Mucosa of gallbladder (tissue), 1 donor: ENCODE measurements at regions not wholly inside any gene's neighbourhood (a gene's known extent, or its start where the extent isn't known, plus 50 kb on each side); places are given as distances from the start of the nearest gene placed in this dataset.
"Not testable (repeated sequence)": the region's sequence is repeated elsewhere in the genome, so short reads cannot be mapped to it uniquely, and the experiment has no call there.

Experiments
- DNase-seq: peaks from one replicate; pipeline ENCODE4 v3.0.0-alpha.2; 2020; ENCODE audit warnings: low spot score
- donor health status: DM: no; HTN: no; CAD: no.

DNA sequence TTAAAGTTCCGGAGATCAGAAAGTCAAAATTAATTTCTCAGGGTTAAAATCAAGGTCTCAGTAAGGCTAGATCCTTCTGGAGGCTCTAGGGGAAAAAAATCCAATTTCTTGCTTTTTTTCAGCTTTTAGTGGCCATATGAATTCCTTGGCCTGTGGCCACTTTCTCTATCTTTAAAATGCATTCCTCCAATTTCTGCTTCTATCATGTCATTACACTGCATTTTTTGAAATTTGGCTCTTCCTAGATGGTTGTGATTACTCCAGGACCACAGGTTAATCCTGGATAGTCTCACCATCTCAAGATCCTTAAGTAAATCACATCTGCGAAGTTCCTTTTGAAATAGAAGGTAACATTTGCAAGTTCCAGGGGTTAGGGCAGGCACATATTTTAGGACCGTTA, 1294.9 kb upstream of the CITED2 start:
- DNase-seq, result no peak

DNA sequence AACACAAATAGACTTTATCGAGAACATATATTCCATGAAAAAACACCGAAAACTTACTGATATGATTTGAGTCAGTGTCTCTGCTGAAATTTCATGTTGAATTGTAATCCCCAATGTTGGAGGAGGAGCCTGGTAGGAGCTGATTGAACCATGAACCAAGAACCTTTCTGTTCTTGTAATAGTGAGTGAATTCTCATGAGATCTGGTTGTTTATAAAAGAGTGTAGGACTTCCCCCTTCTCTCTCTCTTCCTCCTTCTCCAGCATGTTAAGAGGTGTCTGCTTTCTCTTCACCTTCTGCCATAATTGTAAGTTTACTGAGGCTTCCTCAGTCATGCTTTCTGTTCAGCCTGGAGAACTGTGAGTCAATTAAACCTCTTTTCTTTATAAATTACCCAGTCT, 1289.3 kb upstream of the CITED2 start:
- DNase-seq, result no peak

DNA sequence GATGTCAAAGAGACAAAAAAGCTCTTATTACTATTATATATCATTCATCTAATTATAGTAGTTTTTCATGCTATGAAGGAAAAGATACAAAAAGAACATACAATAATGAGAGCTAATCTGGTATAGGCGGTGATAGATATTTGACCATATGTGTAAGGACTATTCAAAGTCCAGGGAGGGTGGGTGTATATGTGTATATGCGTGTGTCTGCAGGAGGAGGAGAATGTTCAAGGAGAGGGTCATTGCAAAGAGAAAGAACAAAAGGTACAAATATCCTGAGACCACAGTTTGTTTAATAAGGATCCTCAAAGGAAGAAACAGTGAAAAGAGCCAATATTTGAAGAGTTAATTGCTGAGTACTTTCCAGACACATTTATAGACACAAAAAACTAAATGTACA, 1288.6 kb upstream of the CITED2 start:
- DNase-seq, result no peak

DNA sequence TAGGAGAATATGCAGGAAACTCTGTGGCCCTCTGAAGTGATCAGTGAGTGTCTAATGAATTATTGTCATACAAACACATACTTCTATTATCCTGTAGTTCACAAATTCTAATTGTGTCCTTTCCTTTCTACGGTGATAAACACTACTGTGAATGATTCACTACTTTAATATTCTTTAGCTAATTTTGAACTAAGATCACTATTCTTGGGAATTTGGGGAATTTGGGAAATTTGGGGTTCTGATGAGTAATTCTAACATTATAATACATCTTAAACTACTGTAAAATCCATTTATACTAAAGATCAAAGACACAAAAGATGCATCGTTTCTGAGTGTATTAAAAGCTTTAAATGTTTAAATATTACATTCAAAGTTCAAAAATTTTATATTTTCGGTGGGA, 1287.2 kb upstream of the CITED2 start:
- no peak for DNase-seq

DNA sequence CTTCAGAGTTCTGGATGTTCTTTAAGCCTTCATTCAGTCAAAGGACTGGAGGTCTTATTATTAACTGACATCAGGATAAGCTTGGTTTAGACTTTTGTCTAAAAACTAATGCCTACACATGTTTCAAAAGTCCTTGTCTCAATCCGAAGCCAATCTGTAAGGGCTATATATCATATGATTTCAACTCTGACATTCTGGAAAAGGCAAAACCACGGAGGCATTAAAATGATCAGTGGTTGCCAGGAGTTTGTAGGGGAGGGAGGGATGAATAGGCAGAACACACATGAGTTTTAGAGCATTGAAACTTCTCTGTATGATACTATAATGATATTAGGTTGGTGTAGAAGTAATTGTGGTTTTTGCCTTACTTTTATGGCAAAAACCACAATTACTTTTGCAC, 1285.8 kb upstream of the CITED2 start:
- no peak for DNase-seq

DNA sequence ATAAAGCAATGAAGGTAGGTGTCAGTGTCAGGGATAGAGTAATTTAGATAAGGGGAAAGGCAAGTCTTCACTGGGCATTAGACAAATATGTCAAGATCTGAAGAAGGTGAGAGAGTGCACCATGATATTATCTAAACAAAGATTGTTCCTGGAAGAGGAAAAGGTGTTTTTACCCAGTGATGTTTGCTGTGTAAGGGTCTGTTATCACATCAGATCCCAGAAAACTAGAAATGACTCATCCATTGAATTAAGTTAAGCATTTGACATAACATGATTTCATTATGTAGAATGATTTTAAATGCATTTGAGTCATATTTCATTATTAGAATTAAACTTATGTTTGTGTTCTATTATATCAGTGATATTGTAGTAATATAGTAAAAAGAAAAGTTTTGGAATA, 1279.5 kb upstream of the CITED2 start:
- DNase-seq, result no peak

DNA sequence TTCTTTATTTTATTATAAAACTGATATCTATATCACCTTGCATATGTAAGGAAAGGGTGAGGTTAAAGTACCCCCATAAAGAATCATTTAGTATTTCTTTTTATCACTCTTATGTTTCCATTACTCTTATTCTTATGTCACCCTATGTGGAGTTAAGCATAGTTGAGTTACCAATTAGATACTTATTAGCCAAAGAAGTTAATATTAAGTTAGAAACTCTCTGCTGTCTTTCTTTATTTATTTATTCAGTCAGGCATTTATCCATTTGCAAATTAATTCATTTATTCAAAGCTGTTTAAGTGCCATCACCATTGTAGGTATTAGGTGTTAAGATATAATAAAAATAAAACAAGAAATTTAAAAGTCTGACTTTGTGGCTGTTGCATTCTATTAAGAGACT, 1279.1 kb upstream of the CITED2 start:
- DNase-seq, result no peak

DNA sequence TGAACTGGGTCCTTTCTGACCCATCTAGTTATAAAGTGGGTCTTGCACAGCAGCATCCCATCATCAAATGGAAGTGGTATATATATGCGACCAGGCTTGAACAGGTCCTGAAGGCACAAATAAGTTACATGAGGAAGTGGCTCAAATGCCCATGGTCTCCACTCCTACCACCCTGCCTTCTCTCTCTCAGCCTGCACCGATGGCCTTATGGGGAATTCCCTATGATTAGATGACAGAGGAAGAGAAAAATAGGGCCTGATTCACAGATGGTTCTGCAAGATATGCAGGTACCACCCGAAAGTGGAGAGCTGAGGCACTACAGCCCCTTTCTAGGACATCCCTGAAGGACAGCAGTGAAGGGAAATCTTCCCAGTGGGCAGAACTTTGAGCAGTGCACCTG, 1275.1 kb upstream of the CITED2 start:
- DNase-seq, result not testable (repeated sequence)

DNA sequence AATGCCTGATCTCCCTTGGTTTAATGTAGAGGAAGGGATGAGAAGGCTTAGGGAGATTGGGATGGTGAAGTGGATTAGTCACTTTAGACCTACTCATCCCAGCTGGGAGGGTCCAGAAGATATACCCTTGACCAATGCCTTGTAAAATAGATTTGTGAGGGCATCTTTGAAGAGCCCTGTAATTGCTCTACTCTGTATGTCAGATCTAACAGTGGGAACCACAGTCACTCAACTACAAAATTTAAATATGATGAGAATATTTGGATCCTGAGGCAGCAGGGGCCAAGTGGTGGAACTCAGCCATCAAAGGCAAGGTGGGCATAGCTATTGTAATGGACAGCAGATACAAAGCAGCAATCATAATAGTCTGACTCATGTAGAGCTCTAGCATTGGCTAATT, 1272.9 kb upstream of the CITED2 start:
- not testable (repeated sequence) for DNase-seq

DNA sequence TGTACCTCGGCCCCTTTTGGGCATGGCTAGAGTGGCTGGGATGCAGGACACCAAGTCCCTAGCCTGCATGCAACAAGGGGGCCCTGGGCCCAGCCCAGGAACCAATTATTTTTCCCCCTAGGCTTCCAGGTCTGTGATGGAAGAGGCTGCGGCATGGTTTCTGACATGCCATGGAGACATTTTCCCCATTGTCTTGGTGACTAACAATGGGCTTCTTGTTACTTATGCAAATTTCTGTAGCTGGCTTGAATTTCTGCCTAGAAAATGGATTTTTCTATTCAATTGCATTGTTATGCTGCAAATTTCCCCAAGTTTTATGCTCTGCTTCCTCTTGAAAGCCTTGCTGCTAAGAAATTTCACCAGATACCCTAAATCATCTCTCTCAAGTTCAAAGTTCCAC, 1269.6 kb upstream of the CITED2 start:
- no peak for DNase-seq

DNA sequence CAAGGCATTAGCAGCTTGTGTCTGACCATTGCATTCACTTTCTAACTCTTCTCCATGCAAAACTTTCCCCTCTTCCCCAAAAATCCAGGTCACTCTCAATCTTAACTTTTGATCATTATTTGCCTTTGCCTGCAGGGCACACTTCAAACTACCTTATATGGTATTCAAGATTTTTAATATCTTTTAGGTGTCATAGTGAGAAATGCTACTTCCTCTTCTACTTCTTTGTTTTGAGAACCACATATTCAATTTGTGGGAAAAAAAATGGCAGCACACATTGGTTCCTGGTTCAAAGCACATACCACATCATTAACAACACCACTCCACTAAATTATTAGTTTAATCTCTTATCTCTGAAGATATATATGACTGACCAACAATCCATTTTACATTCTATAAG, 1267.0 kb upstream of the CITED2 start:
- DNase-seq, result no peak

DNA sequence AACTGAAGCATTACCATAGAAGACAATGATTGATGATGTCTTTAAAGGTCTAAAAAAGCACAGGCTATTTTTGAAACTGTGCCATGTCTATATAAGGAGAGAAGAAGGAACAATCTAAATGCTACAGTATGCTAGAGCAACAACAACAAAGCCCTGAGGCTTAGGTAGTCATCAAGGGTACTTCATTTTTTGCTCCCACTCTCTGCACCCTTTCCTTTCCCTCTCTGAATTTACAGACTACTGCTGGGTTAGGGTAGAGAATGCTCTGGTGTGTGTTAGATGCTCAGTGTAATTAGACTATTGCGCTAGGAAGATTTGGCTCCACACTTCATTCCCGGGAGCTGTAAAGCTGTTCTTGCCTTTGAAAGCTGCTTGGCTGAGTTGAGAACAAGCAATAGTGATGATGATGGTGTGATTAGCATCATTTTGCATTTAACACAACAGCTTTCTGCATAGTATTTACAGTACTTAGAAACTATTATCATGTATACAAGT, 1262.5 kb upstream of the CITED2 start:
- no peak for DNase-seq

DNA sequence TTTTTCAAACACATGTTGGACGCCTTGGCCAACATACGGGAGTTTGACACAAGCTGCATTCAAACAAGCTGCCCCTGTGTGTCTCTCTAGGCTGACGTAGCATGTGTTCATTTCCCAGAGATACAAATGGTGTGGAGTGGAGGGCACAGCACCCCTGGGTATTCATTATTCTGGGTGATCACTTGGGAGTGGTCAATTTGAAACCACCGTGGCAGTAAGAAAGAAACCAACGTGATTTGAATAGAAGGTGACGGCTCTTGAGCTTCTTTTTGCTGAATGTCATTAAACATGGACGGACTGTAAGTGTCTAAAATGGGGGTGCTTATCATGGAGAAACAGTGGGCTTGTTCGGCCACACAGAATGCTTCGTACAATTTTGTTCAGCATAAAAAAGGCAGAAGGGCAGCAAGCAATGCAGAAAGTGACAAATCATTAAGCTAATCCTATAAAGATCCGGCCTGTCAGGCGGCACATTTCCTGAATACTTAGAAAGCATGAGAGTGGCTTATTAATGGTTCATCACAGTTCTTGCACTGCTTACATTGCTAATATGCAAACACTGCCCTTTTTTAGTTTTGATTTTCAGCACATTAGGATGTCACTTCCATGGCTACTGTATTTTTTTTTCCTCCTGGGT, 1261.9 kb upstream of the CITED2 start:
- no peak for DNase-seq

DNA sequence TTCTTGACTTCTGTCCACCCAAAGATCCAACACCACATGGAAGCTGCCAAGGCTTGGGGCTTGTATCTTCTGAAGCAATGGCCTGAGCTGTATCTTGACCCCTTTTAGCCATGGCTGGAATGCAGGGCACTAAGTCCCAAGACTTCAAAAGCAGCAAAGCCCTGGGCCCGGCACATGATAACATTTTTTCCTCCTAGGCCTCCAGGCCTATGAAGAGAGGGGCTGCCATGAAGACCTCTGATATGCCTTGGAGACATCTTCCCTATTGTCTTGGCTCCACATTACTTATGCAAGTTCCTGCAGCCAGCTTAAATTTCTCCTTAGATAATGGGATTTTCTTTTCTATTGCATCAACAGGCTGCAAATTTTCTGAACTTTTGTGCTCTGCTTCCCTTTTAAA, 1252.6 kb upstream of the CITED2 start:
- DNase-seq, result no peak

DNA sequence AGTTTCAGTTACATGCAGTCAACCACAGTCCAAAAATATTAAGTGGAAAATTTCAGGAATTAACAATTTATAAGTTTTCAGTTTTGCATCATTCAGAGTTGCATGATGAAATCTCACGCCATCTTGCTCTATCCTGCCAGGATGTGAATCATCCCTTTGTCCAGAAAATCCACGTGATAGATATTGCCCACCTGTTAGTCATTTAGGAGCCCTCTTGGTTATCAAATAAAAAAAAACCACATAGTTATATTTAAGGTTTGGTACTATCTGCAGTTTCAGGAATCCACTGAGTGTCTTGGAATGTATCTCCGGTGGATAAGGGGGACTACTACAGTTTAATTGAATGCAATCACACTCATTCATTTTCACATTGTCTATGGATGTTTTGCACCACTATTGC, 1249.0 kb upstream of the CITED2 start:
- DNase-seq, result no peak

DNA sequence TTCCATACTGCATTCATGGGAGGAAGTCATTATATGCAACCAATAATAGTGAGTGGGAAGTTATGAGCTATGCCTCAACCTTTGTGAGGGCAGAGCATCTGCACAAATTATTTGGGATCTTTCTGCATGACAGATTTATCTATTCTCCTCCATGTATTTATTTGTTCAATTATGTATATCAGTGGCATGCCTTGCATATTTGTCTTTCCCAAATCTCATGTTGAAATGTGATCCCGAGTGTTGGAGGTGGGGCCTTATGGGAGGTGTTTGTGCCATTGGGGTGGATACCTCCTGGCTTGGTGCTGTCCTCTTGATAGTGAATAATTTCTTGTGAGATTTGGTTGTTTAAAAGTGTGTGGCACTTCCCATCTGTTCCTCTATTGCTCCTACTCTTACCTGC, 1246.0 kb upstream of the CITED2 start:
- DNase-seq, result no peak

DNA sequence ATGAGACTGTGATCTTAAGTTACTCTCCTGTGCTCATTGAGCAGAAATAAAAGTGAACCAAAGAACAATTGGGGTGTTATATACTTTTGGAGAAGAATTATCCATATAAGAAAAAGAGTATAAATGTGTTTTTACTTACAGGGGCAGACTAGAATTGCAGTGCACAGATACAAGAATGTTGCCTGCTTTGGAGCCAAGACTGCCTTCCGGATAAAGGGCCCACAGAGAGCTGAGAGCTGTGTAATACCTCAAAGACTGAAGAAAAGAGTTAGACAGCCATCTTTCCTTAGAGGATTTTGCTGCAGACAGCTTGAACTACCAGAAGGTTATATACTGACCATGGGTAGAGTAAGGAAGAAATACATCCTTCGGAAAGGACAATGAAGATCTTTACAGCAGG, 1235.5 kb upstream of the CITED2 start:
- no peak for DNase-seq

DNA sequence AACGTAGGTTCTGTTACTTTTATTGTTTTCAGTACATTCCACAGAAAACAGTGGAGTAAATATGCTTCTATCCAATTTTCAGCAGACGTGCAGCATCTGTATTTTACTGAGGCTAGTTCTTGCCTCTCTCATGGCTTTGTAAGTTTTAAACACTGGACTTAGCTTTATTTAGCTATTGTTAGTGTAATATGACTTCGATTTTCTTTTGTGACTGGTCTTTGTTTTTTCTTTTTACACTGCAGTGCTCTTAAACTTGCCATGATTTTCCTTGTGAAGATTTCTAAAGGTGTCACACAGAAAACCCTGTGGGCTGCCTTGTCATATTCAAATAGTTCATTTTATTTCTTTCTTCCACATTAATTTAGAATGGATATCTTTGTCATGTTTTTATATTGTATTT, 1234.9 kb upstream of the CITED2 start:
- DNase-seq, result no peak

DNA sequence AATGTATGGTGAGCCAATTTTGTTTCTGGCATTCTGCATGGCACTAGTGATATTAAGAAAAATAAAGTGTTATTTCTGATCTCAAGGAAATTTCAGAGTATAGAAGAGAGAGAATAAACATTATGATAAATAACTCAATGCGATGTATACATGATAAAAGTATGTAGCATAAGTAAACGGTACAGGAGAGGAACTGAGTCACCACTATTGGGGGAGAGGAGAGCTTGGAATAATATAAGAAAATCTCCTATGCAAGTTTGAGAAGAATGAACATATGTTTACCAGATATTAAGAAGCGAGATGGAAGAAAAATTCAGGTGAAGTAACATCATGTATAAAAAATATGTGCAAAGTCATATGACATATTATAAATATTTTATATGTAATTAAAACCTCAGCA, 1230.3 kb upstream of the CITED2 start:
- DNase-seq, result no peak

DNA sequence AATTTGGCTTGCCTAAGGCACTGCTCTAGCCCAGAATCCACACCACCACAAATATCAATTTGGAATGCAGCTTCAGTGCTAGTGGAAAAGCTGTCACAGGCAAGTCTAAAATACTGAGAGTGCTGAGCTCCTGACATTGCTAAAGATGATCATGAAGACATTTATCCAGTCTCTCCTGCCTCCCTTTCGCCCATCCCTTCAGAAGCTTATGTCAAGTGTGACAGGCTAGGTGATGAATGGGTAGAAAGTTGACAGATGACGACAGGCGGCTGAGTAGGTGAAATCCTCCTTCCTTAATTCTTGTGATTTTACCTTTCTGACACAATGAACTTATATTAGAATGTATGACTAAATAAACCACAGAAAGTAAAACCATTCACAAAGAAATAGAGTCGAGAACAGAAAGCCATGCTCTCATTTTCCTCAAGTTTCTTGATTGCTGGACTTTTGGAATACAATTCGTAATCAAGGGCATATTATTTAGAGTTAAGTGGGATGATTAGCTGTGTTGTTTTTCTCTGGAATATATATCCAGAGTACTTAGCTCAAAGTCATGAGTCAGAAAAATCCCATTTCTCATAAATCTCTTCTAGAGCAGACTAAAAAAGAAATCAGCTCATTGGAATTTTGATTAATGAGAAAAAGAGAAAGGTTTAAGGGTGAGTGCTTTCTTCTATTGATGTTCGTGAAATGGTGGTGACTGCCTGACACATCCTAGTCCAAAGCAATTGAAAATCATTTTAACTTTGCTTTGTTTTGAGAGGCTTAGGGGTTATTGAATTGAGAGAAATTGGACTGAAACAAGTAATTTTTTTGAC, 1228.2 kb upstream of the CITED2 start:
- no peak for DNase-seq

DNA sequence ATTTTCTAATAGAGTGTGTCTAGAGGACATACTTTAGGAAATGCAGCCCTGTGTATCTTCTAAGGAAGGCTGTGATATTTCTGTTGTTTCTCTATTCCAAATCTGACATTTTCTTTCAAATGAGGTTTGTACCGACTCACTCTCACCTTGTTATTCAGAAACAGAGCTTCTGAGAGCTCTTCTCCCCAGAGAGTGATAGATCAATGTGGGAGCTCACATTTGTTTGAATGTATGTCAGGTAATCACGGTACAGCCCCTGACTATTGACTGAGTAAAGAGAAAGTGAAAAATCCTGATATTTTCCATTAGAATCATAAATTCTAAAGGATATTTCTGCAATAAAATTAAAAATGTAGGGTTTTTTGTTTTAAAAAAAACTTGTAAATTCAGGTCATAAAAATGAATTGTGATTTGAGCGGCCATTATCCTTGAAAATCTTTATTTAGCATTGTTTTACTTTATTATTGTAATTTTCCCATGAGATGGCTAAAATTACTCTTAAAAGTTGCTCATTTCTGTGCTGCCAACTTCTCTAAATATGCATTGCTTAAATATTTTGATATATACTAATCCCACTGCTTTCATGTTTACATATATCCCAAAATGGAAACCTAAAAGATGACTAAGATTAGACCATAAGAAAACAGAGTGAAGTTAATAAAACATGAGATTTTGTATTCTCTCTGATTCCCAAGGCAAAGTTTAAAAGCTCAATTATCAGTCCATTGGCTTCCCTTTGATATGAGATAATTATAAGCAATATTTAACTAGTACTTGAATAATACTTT, 1226.8 kb upstream of the CITED2 start:
- no peak for DNase-seq

DNA sequence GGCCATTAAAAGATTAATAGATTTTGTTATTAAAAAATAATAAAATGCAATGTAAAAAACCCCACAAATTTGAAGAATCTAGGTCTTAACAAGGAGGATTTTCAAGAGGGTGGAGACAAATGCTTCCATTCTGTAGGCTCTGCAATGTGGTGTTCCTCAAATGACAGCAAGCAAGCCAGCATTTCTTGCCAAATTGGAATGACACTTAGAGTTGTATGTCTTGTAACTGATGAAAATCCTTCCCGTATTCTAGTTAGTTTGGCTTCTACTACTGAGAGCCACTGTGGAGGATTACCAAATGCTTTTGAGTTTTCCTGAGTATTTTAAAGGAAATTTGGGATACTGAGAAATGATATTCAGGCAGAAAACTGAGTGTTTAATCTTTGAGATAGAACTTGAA, 1225.5 kb upstream of the CITED2 start:
- DNase-seq, result no peak

DNA sequence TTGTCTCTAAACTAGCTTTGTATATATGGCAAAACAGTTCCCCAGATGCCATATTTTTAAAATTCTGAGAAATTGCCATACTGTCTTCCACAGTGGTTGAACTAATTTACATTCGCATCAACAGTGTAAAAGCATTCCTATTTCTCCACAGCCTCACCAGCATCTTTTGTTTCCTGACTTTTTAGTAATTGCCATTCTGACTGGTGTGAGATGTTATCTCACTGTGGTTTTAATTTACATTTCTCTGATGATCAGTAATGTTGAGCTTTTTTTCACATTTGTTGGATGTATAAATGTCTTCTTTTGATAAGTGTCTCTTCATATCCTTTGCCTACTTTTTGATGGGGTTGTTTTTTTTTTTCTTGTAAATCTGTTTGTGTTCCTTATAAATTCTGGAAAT, 1222.7 kb upstream of the CITED2 start:
- DNase-seq, result no peak
